ENCODE measurements at regions not wholly inside any gene's neighbourhood (a gene's known extent, or its start where the extent isn't known, plus 50 kb on each side); places are given as distances from the start of the nearest gene placed in this dataset.

DNA sequence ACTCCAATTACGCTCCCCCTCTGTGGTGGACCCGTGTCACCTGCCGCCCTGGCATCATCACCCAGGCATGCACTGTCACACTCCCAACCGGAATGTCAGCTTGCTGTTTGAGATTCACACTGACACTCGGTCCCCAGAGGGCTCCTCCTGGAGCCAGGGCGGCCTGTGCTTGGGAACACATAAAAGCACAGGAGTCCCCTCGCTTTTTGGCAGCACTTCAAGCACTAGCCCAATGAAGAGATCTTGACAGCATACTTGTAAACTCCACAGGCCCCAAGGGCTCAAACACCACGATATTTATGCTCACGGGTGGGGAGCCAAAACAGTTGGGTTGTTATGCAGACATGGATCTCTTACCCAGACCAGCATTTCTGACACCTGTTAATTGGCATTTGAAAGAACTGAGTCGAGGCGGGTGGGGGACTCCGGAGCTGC, 90.8 kb upstream of the EGFLAM start:
- intact Hi-C loops (cut with DNase I) = no loop called here
- Histone ChIP-seq H3K4me3 (no peak overlapping the region), H3K9me3 (replicated peaks in 1 of 3) (no peaks in the 10 kb centered on the region), H3K4me1 (replicated peaks in 1 of 2) (no peaks in the 10 kb centered on the region), H3K27me3 (no peaks in the 10 kb centered on the region), H3K36me3 (replicated peaks in 1 of 2) (no peaks in the 10 kb centered on the region), H3K27ac (no peak overlapping the region)
- TF ChIP-seq CTCF (IDR thresholded peaks at IDR 0.05) = no peak
- TF ChIP-seq POLR2A (IDR thresholded peaks at IDR 0.05) = no peak
- WGBS, 4 donors = 47 to 62% (median 49%) methylated on average over 10 to 12 of the region's 12 CpGs
- DNase-seq = no peak

GRCh38 chr5:38166832-38167231, 91.5 kb upstream of the EGFLAM start:
- Histone ChIP-seq H3K36me3 (replicated peaks in 1 of 2) (no peaks in the 10 kb centered on the region), H3K4me1 (replicated peaks in 1 of 2) (no peaks in the 10 kb centered on the region), H3K4me3 (no peak overlapping the region), H3K27ac (no peak overlapping the region), H3K9me3 (replicated peaks in 1 of 3) (no peaks in the 10 kb centered on the region), H3K27me3 (no peaks in the 10 kb centered on the region)
- intact Hi-C loops (cut with DNase I) = no loop called here
- 77 to 85% (median 81%) methylated on average over 11 of the region's 11 CpGs for WGBS, 4 donors
- DNase-seq = no peak
- no peak for TF ChIP-seq POLR2A (IDR thresholded peaks at IDR 0.05)
- TF ChIP-seq CTCF (IDR thresholded peaks at IDR 0.05) = no peak

- H3K27ac ChIP-seq = no peak overlapping the region
- no peaks in the 10 kb centered on the region for H3K4me1 ChIP-seq (replicated peaks in 1 of 2)
- H3K4me3 ChIP-seq = no peak overlapping the region
- no peaks in the 10 kb centered on the region for H3K36me3 ChIP-seq (replicated peaks in 1 of 2)
- H3K27me3 ChIP-seq = no peaks in the 10 kb centered on the region
- intact Hi-C loops (cut with DNase I) = no loop called here
- 90 to 93% (median 91%) methylated on average over 12 of the region's 12 CpGs for WGBS, 4 donors
- H3K9me3 ChIP-seq (replicated peaks in 1 of 3) = no peaks in the 10 kb centered on the region
- no peak for TF ChIP-seq CTCF (IDR thresholded peaks at IDR 0.05)
- no peak for DNase-seq
Observed at GRCh38 chr5:38165435-38165834, 92.9 kb upstream of the EGFLAM start.

DNA sequence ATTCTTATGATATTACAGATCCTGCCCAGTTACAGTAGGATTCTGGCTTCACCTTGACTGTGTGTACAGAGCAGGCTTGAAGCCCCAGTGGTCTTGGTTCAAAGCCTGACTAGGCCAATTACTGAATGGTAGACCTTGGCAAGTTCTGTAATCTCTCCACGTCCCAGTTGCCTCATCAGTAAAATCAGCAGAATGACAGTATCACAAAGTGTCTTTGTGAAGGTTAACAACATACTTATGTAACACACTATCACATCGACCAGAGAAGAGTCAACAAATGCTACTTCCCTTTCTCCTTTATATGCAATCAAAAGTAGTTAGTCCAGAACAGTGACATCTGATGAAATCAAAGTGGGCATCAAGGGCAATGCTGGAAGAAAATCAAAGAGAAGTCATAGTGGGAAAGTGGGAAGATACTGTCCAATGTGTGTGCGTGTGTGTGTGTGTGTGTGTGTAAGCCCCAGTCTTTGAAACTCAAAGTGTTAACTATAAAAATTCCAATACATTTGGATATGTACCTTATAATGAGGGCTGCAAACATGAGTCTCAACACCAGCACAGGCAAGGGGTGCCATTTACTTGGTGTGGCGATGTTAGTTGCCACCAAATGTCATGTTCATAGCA, 93.5 kb upstream of the EGFLAM start:
- Histone ChIP-seq H3K4me1 (replicated peaks in 1 of 2) (no peaks in the 10 kb centered on the region), H3K27ac (no peak overlapping the region), H3K36me3 (replicated peaks in 1 of 2) (no peaks in the 10 kb centered on the region), H3K9me3 (replicated peaks in 1 of 3) (no peaks in the 10 kb centered on the region), H3K27me3 (no peaks in the 10 kb centered on the region), H3K4me3 (no peak overlapping the region)
- intact Hi-C loops (cut with DNase I) = no loop called here
- TF ChIP-seq POLR2A (IDR thresholded peaks at IDR 0.05) = no peak
- no peak for TF ChIP-seq CTCF (IDR thresholded peaks at IDR 0.05)
- no peak for DNase-seq
- 35 to 56% (median 39%) methylated on average over 4 of the region's 4 CpGs for WGBS, 4 donors

All from adrenal gland (tissue), 9 donors.